ENCODE measurements at regions not wholly inside any gene's neighbourhood (a gene's known extent, or its start where the extent isn't known, plus 50 kb on each side); places are given as distances from the start of the nearest gene placed in this dataset.

DNA sequence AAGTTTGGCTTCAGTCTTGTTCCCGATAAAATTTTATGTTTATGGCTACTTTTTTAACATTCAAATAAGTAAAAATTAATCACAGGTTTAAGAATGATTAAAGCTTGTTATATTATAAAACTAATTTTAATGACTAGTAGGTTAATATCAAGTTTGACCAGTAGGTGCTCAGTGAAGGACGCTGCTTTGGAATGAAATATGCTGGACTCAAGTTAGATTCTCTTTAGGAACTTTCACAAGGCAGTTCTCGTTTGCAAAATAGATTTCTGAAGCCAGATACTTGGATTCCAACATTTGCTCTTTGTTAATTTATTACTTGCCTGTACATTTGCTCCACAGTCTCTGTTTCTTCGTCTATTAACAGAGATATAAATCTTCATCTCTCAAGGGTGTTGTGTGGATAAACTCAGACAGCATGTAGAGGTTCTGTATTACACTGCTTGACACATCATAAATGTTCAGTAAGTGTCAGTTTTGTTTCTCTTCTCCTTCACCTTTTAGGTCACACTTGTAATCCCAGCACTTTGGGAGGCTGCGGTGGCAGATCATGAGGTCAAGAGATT, 432.8 kb upstream of the CHRM3 start:
- Mint-ChIP-seq H3K9me3 (ENCODE audit: unreplicated experiment) (no peaks in the 10 kb centered on the region), H3K4me3 (ENCODE audit: unreplicated experiment) (no peak overlapping the region), H3K27me3 (ENCODE audit: insufficient read depth, unreplicated experiment) (peaks cover 2% of the 10 kb centered on the region), H3K36me3 (ENCODE audit: insufficient read depth, unreplicated experiment) (no peaks in the 10 kb centered on the region), H3K4me1 (ENCODE audit: low read depth, unreplicated experiment) (no peaks in the 10 kb centered on the region), H3K27ac (ENCODE audit: unreplicated experiment) (no peak overlapping the region)
- intact Hi-C loops (cut with micrococcal nuclease; ENCODE audit: unreplicated experiment) = loop anchor here (5.0 kb wide), 3 partner anchors 716 to 1146 kb away; no protein-coding TSS in a partner anchor
- ChIA-PET CTCF (no interaction called here), POLR2A (no interaction called here)
- Histone ChIP-seq H3K9me3 (no peaks in the 10 kb centered on the region), H3K4me3 (ENCODE audit: low read depth, low read length) (no peak overlapping the region), H3K4me1 (no peaks in the 10 kb centered on the region), H3K27me3 (replicated peaks; ENCODE audit: control insufficient read depth, insufficient read depth, low read length) (no peaks in the 10 kb centered on the region), H3K36me3 (ENCODE audit: control insufficient read depth, insufficient read depth, low read length) (no peaks in the 10 kb centered on the region)
- TF ChIP-seq, protein P1, sequence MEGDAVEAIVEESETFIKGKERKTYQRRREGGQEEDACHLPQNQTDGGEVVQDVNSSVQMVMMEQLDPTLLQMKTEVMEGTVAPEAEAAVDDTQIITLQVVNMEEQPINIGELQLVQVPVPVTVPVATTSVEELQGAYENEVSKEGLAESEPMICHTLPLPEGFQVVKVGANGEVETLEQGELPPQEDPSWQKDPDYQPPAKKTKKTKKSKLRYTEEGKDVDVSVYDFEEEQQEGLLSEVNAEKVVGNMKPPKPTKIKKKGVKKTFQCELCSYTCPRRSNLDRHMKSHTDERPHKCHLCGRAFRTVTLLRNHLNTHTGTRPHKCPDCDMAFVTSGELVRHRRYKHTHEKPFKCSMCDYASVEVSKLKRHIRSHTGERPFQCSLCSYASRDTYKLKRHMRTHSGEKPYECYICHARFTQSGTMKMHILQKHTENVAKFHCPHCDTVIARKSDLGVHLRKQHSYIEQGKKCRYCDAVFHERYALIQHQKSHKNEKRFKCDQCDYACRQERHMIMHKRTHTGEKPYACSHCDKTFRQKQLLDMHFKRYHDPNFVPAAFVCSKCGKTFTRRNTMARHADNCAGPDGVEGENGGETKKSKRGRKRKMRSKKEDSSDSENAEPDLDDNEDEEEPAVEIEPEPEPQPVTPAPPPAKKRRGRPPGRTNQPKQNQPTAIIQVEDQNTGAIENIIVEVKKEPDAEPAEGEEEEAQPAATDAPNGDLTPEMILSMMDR (IDR thresholded peaks at IDR 0.05; ENCODE audit: insufficient read depth in 1 of 2, low read depth in 1 of 2, low read length in 1 of 2, severe bottlenecking in 1 of 2, unreplicated experiment in 1 of 2) = peak in 1 of 2 experiments; percentile 10
- no TSS peak for BruUV-seq (replicated peaks)
- no peak for DNase-seq

DNA sequence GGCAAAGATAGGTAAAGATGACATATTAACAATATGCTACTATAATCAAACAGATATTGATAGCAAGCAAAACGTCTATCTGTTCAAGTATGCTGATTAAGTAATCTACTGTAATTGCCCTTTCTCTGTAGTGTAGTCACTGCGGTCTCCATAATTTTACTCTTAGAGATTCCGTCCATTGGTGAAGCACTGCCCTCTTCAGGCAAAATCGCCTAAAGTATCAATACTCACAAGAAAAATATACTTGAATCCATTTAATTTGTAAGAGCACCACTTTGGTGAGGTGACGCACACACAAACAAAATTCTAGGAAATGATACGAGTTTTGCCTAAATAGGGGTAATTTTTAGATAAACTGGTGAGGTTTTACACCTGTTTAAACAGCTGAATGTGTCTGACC, 434.6 kb upstream of the CHRM3 start:
- H3K36me3 Mint-ChIP-seq (ENCODE audit: insufficient read depth, unreplicated experiment) = no peaks in the 10 kb centered on the region
- intact Hi-C loops (cut with micrococcal nuclease; ENCODE audit: unreplicated experiment) = loop anchor here (1.0 to 5.0 kb wide), 5 partner anchors 162 to 1145 kb away; no protein-coding TSS in a partner anchor
- BruUV-seq (replicated peaks) = no TSS peak

GRCh38 chr1:238950784-238951183, 435.6 kb upstream of the CHRM3 start:
- TF ChIP-seq, protein P1 (IDR thresholded peaks at IDR 0.05; ENCODE audit: insufficient read depth in 1 of 2, low read depth in 1 of 2, low read length in 1 of 2, severe bottlenecking in 1 of 2, unreplicated experiment in 1 of 2) = no peak
- CTCF ChIA-PET = no interaction called here
- H3K4me1 Mint-ChIP-seq (ENCODE audit: low read depth, unreplicated experiment) = no peaks in the 10 kb centered on the region
- H3K4me3 ChIP-seq (ENCODE audit: low read depth, low read length) = no peak overlapping the region
- no peak for DNase-seq
- H3K27ac Mint-ChIP-seq (ENCODE audit: unreplicated experiment) = no peak overlapping the region
- no peaks in the 10 kb centered on the region for H3K9me3 ChIP-seq
- no peaks in the 10 kb centered on the region for H3K36me3 ChIP-seq (ENCODE audit: control insufficient read depth, insufficient read depth, low read length)
- H3K36me3 Mint-ChIP-seq (ENCODE audit: insufficient read depth, unreplicated experiment) = no peaks in the 10 kb centered on the region
- no peak overlapping the region for H3K4me3 Mint-ChIP-seq (ENCODE audit: unreplicated experiment)
- BruUV-seq (replicated peaks) = no TSS peak
- POLR2A ChIA-PET = no interaction called here
- H3K4me1 ChIP-seq = no peaks in the 10 kb centered on the region
- intact Hi-C loops (cut with micrococcal nuclease; ENCODE audit: unreplicated experiment) = loop anchor here (1.0 to 5.0 kb wide), 4 partner anchors 698 to 1143 kb away; no protein-coding TSS in a partner anchor
- no peaks in the 10 kb centered on the region for H3K9me3 Mint-ChIP-seq (ENCODE audit: unreplicated experiment)
- H3K27me3 Mint-ChIP-seq (ENCODE audit: insufficient read depth, unreplicated experiment) = peaks cover 2% of the 10 kb centered on the region
- H3K27me3 ChIP-seq (replicated peaks; ENCODE audit: control insufficient read depth, insufficient read depth, low read length) = no peaks in the 10 kb centered on the region

More for the DNA sequence above, 434.6 kb upstream of the CHRM3 start:
- Mint-ChIP-seq H3K27ac (ENCODE audit: unreplicated experiment) (no peak overlapping the region), H3K4me3 (ENCODE audit: unreplicated experiment) (no peak overlapping the region), H3K4me1 (ENCODE audit: low read depth, unreplicated experiment) (no peaks in the 10 kb centered on the region), H3K9me3 (ENCODE audit: unreplicated experiment) (no peaks in the 10 kb centered on the region), H3K27me3 (ENCODE audit: insufficient read depth, unreplicated experiment) (peaks cover 2% of the 10 kb centered on the region)
- H3K9me3 ChIP-seq = no peaks in the 10 kb centered on the region
- TF ChIP-seq, protein P1 (IDR thresholded peaks at IDR 0.05; ENCODE audit: insufficient read depth in 1 of 2, low read depth in 1 of 2, low read length in 1 of 2, severe bottlenecking in 1 of 2, unreplicated experiment in 1 of 2) = peak; percentile 21 to 50
- H3K36me3 ChIP-seq (ENCODE audit: control insufficient read depth, insufficient read depth, low read length) = no peaks in the 10 kb centered on the region
- no peaks in the 10 kb centered on the region for H3K27me3 ChIP-seq (replicated peaks; ENCODE audit: control insufficient read depth, insufficient read depth, low read length)
- ChIA-PET POLR2A (no interaction called here), CTCF (no interaction called here)
- DNase-seq = peak in 1 of 2 experiments; percentile 29
- H3K4me1 ChIP-seq = no peaks in the 10 kb centered on the region
- no peak overlapping the region for H3K4me3 ChIP-seq (ENCODE audit: low read depth, low read length)

All from Caco-2 (cell line).